Neuronal stem cell (in vitro differentiated cells): ENCODE measurements at regions not wholly inside any gene's neighbourhood (a gene's known extent, or its start where the extent isn't known, plus 50 kb on each side); places are given as distances from the start of the nearest gene placed in this dataset.
A peak's percentile ranks its signal among the peaks of the same experiment; 100 is the strongest.

Experiments used
- DNase-seq: peaks from one replicate; pipeline ENCODE4 v3.0.0-alpha.2; 2013; ENCODE audit warnings: low spot score
- H2AFZ ChIP-seq: one replicate; pipeline ENCODE4 v1.6.1; 2013; ENCODE audit warnings: mild to moderate bottlenecking, low read length, inconsistent platforms
- H2AK5ac ChIP-seq: 2 replicates; pipeline ENCODE4 v1.6.1; 2013; ENCODE audit warnings: low read depth, mild to moderate bottlenecking, inconsistent platforms, low read length, moderate library complexity, mixed read lengths
- H2BK120ac ChIP-seq: 2 replicates; pipeline ENCODE4 v1.6.1; 2013; ENCODE audit warnings: low read depth, mild to moderate bottlenecking, inconsistent platforms, low read length, moderate library complexity, mixed read lengths
- H2BK12ac ChIP-seq: one replicate; pipeline ENCODE4 v1.6.1; 2013; ENCODE audit warnings: low read length, inconsistent platforms
- H2BK15ac ChIP-seq: 2 replicates; pipeline ENCODE4 v1.6.1; 2013; ENCODE audit warnings: mild to moderate bottlenecking, low read length, inconsistent platforms, mixed read lengths
- H2BK5ac ChIP-seq: one replicate; pipeline ENCODE4 v1.6.1; 2013; ENCODE audit warnings: inconsistent platforms, mild to moderate bottlenecking, low read length, moderate library complexity
- H3K14ac ChIP-seq: one replicate; pipeline ENCODE4 v1.6.1; 2013; ENCODE audit warnings: low read length, inconsistent platforms
- H3K18ac ChIP-seq: 2 replicates; pipeline ENCODE4 v1.6.1; 2013; ENCODE audit warnings: low read length, inconsistent platforms
- H3K23ac ChIP-seq: 2 replicates; pipeline ENCODE4 v1.6.1; 2013; ENCODE audit warnings: low read depth, mild to moderate bottlenecking, mixed read lengths, low read length, inconsistent platforms; ENCODE audit not compliant: poor library complexity
- H3K27ac ChIP-seq: replicated peaks from 3 replicates; pipeline ENCODE4 v1.5.1; 2013; ENCODE audit warnings: low read length, inconsistent platforms
- H3K27me3 ChIP-seq, 3 experiments: 2 replicates each; pipeline ENCODE4 v1.6.1; 2013; ENCODE audit warnings: low read length in 3 of 3, mild to moderate bottlenecking in 2 of 3, inconsistent platforms in 1 of 3, low read depth in 1 of 3, mixed read lengths in 1 of 3, moderate library complexity in 1 of 3; ENCODE audit not compliant: control insufficient read depth in 3 of 3, insufficient read depth in 3 of 3
- H3K36me3 ChIP-seq, 2 donors: replicated peaks in 1 of 2; 2 replicates each; pipeline ENCODE4 v1.6.1; 2013; ENCODE audit warnings: low read length in 2 of 2; ENCODE audit not compliant: control insufficient read depth in 2 of 2, insufficient read depth in 2 of 2
- H3K4ac ChIP-seq: 2 replicates; pipeline ENCODE4 v1.6.1; 2013; ENCODE audit warnings: inconsistent platforms, mild to moderate bottlenecking, low read length, moderate library complexity
- H3K4me1 ChIP-seq, 2 donors: 1 replicate in 1 of 2; 2 replicates in 1 of 2; pipeline ENCODE4 v1.6.1; 2013; ENCODE audit warnings: low read length in 2 of 2, low read depth in 1 of 2; ENCODE audit not compliant: control insufficient read depth in 2 of 2, insufficient read depth in 1 of 2
- H3K4me2 ChIP-seq: one replicate; pipeline ENCODE4 v1.6.1; 2013; ENCODE audit warnings: mild to moderate bottlenecking, low read length, inconsistent platforms; ENCODE audit not compliant: insufficient read depth, poor library complexity, severe bottlenecking
- H3K4me3 ChIP-seq, 2 donors: 2 replicates each; pipeline ENCODE4 v1.5.1; 2013; ENCODE audit warnings: low read length in 2 of 2, mild to moderate bottlenecking in 2 of 2, inconsistent platforms in 1 of 2, moderate library complexity in 1 of 2
- H3K79me1 ChIP-seq: one replicate; pipeline ENCODE4 v1.6.1; 2013; ENCODE audit warnings: low read depth, mild to moderate bottlenecking, inconsistent platforms, low read length, moderate library complexity
- H3K9ac ChIP-seq: one replicate; pipeline ENCODE4 v1.6.1; 2013; ENCODE audit warnings: mild to moderate bottlenecking, low read depth, low read length, inconsistent platforms; ENCODE audit not compliant: poor library complexity
- H3K9me3 ChIP-seq, 2 donors: replicated peaks in 1 of 2; 2 replicates each; pipeline versions ENCODE3 to v1.6.1; 2013; ENCODE audit warnings: low read length in 2 of 2, mild to moderate bottlenecking in 2 of 2, inconsistent platforms in 1 of 2, low read depth in 1 of 2, mixed read lengths in 1 of 2, moderate library complexity in 1 of 2; ENCODE audit not compliant: control insufficient read depth in 2 of 2, insufficient read depth in 1 of 2
- H4K8ac ChIP-seq: one replicate; pipeline ENCODE4 v1.6.1; 2013; ENCODE audit warnings: low read depth, mild to moderate bottlenecking, inconsistent platforms, low read length, moderate library complexity
- H4K91ac ChIP-seq: one replicate; pipeline ENCODE4 v1.6.1; 2013; ENCODE audit warnings: low read length, low read depth, mild to moderate bottlenecking, inconsistent platforms; ENCODE audit not compliant: poor library complexity
- WGBS, 2 donors: extraction: QIAGEN DNeasy Blood & Tissue Kit; methylation state at CpG; one replicate each; pipeline ENCODE4 v1.1.7; 2013; ENCODE audit warnings: missing lambda C conversion rate in 2 of 2, mixed read lengths in 1 of 2; ENCODE audit not compliant: insufficient read length in 2 of 2, insufficient replicate concordance in 1 of 2; ENCODE audit errors: extremely low coverage in 2 of 2; 5-methylcytosine and 5-hydroxymethylcytosine counted together

GRCh38 chr5:88659529-88660263 is 223.3 kb downstream of the MEF2C start:
- no peaks in the 10 kb centered on the region for H3K79me1 ChIP-seq
- H3K27ac ChIP-seq, result no peak overlapping the region
- no peak overlapping the region for H2BK5ac ChIP-seq
- peaks cover 0 to 21% (median 0%) of the 10 kb centered on the region in 3 experiments for H3K27me3 ChIP-seq
- H3K9ac ChIP-seq, result no peak overlapping the region
- no peak overlapping the region for H4K91ac ChIP-seq
- no peak overlapping the region for H2BK15ac ChIP-seq
- peaks cover 9 to 28% of the 10 kb centered on the region in 2 donors for H3K4me1 ChIP-seq
- peak overlapping the region in 1 of 2 donors; percentile 59 for H3K4me3 ChIP-seq
- H4K8ac ChIP-seq, result no peak overlapping the region
- H3K18ac ChIP-seq, result no peak overlapping the region
- WGBS, 2 donors, result no CpG with 5 or more reads among the region's 32 CpGs
- peak; percentile 59 for DNase-seq
- H2AK5ac ChIP-seq, result no peak overlapping the region
- no peak overlapping the region for H3K23ac ChIP-seq
- peak overlapping the region; percentile 85 for H3K4me2 ChIP-seq
- no peak overlapping the region for H2AFZ ChIP-seq
- no peak overlapping the region for H2BK12ac ChIP-seq
- no peak overlapping the region for H3K4ac ChIP-seq
- no peak overlapping the region for H2BK120ac ChIP-seq
- no peaks in the 10 kb centered on the region for H3K9me3 ChIP-seq
- H3K36me3 ChIP-seq, result no peaks in the 10 kb centered on the region
- no peak overlapping the region for H3K14ac ChIP-seq

- H4K8ac ChIP-seq, result no peak overlapping the region
- H2AFZ ChIP-seq, result no peak overlapping the region
- no peak overlapping the region for H2BK120ac ChIP-seq
- no peak overlapping the region for H2BK15ac ChIP-seq
- H3K23ac ChIP-seq, result no peak overlapping the region
- H3K79me1 ChIP-seq, result no peaks in the 10 kb centered on the region
- H3K4me2 ChIP-seq, result no peak overlapping the region
- no peaks in the 10 kb centered on the region for H3K9me3 ChIP-seq
- no peak overlapping the region for H2BK12ac ChIP-seq
- no peak overlapping the region for H3K9ac ChIP-seq
- H3K18ac ChIP-seq, result no peak overlapping the region
- H3K4me3 ChIP-seq, result no peak overlapping the region
- peaks cover 0 to 19% (median 0%) of the 10 kb centered on the region in 3 experiments for H3K27me3 ChIP-seq
- H4K91ac ChIP-seq, result no peak overlapping the region
- H3K14ac ChIP-seq, result no peak overlapping the region
- no peak overlapping the region for H2AK5ac ChIP-seq
- DNase-seq, result no peak
- H3K27ac ChIP-seq, result no peak overlapping the region
- no peak overlapping the region for H3K4ac ChIP-seq
- H3K36me3 ChIP-seq, result no peaks in the 10 kb centered on the region
- H2BK5ac ChIP-seq, result no peak overlapping the region
- peaks cover 9 to 20% of the 10 kb centered on the region in 2 donors for H3K4me1 ChIP-seq
- WGBS, 2 donors, result no CpG with 5 or more reads among the region's 4 CpGs
These were observed 224.1 kb downstream of the MEF2C start for GRCh38 chr5:88658886-88659285.

- Histone ChIP-seq H3K18ac (no peak overlapping the region), H3K36me3 (no peaks in the 10 kb centered on the region), H2BK120ac (no peak overlapping the region), H3K27ac (no peak overlapping the region), H2BK12ac (no peak overlapping the region), H2BK15ac (no peak overlapping the region), H3K23ac (no peak overlapping the region), H3K4ac (no peak overlapping the region), H3K4me3 (no peak overlapping the region), H3K4me1 (peaks cover 5 to 15% of the 10 kb centered on the region in 2 donors), H2BK5ac (no peak overlapping the region), H4K8ac (no peak overlapping the region), H3K9ac (no peak overlapping the region), H2AK5ac (no peak overlapping the region), H3K9me3 (no peaks in the 10 kb centered on the region), H4K91ac (no peak overlapping the region), H3K4me2 (no peak overlapping the region), H2AFZ (no peak overlapping the region), H3K27me3 (peaks cover 0 to 15% (median 0%) of the 10 kb centered on the region in 3 experiments), H3K14ac (no peak overlapping the region), H3K79me1 (no peaks in the 10 kb centered on the region)
- DNase-seq, result no peak
- WGBS, 2 donors, result no CpG with 5 or more reads among the region's 5 CpGs
These were observed 224.8 kb downstream of the MEF2C start for GRCh38 chr5:88657906-88658775.

- no peaks in the 10 kb centered on the region for H3K79me1 ChIP-seq
- H4K8ac ChIP-seq, result no peak overlapping the region
- no peak overlapping the region for H3K4ac ChIP-seq
- H2BK5ac ChIP-seq, result no peak overlapping the region
- H4K91ac ChIP-seq, result no peak overlapping the region
- H3K27ac ChIP-seq, result no peak overlapping the region
- H3K23ac ChIP-seq, result no peak overlapping the region
- no peaks in the 10 kb centered on the region for H3K9me3 ChIP-seq
- H2BK12ac ChIP-seq, result no peak overlapping the region
- no peaks in the 10 kb centered on the region for H3K36me3 ChIP-seq
- H3K27me3 ChIP-seq, result peaks cover 0 to 13% (median 0%) of the 10 kb centered on the region in 3 experiments
- H3K18ac ChIP-seq, result no peak overlapping the region
- H3K14ac ChIP-seq, result no peak overlapping the region
- H2AFZ ChIP-seq, result no peak overlapping the region
- no peak overlapping the region for H2AK5ac ChIP-seq
- no peak overlapping the region for H2BK15ac ChIP-seq
- H3K9ac ChIP-seq, result no peak overlapping the region
- H3K4me1 ChIP-seq, result peaks cover 5 to 7% of the 10 kb centered on the region in 2 donors
- WGBS, 2 donors, result no CpG with 5 or more reads among the region's 1 CpG
- H2BK120ac ChIP-seq, result no peak overlapping the region
- no peak overlapping the region for H3K4me3 ChIP-seq
- no peak for DNase-seq
- H3K4me2 ChIP-seq, result no peak overlapping the region
These were observed 225.8 kb downstream of the MEF2C start for GRCh38 chr5:88657136-88657535.
